ENCODE measurements at regions not wholly inside any gene's neighbourhood (a gene's known extent, or its start where the extent isn't known, plus 50 kb on each side); places are given as distances from the start of the nearest gene placed in this dataset.

- Histone ChIP-seq H4K20me1 (replicated peaks in 1 of 2; ENCODE audit: control insufficient read depth in 1 of 2, insufficient read depth in 2 of 2, low read length in 2 of 2) (no peaks in the 10 kb centered on the region), H3K36me3 (ENCODE audit: control insufficient read depth in 2 of 4, insufficient read depth in 4 of 4, low read length in 3 of 4) (no peaks in the 10 kb centered on the region), H2BK5ac (ENCODE audit: low read depth, low read length) (no peak overlapping the region), H3K79me1 (ENCODE audit: low read depth, low read length) (no peaks in the 10 kb centered on the region), H2AK5ac (ENCODE audit: low read depth, low read length) (no peak overlapping the region), H3K4me2 (ENCODE audit: insufficient read depth in 1 of 2, low read depth in 2 of 2, low read length in 2 of 2) (no peak overlapping the region), H2BK20ac (ENCODE audit: low read length) (no peak overlapping the region), H3K9me3 (ENCODE audit: insufficient read depth in 2 of 2, low read depth in 1 of 2, low read length in 1 of 2) (no peaks in the 10 kb centered on the region), H3K23ac (ENCODE audit: insufficient read length) (no peak overlapping the region), H3K27me3 (replicated peaks in 1 of 4; ENCODE audit: control insufficient read depth in 3 of 4, extremely low read depth in 1 of 4, insufficient read depth in 3 of 4, low read length in 3 of 4) (no peaks in the 10 kb centered on the region), H3K27ac (ENCODE audit: low read depth, low read length) (no peak overlapping the region), H4K5ac (ENCODE audit: insufficient read length, low read depth, low read length) (no peak overlapping the region), H2BK12ac (ENCODE audit: low read depth, low read length) (no peak overlapping the region), H3K9ac (replicated peaks in 1 of 4; ENCODE audit: extremely low read depth in 1 of 4, low read depth in 3 of 4, low read length in 3 of 4) (no peak overlapping the region), H3K18ac (ENCODE audit: extremely low read depth, low read length) (no peak overlapping the region), H3K23me2 (ENCODE audit: low read depth, low read length) (no peaks in the 10 kb centered on the region), H2BK120ac (replicated peaks; ENCODE audit: low read depth, low read length) (no peak overlapping the region), H4K91ac (replicated peaks; ENCODE audit: insufficient read length, low read length) (no peak overlapping the region), H3K56ac (replicated peaks; ENCODE audit: insufficient read length, low read depth, low read length) (no peak overlapping the region), H4K8ac (ENCODE audit: extremely low read depth, insufficient read depth, low read length) (no peak overlapping the region), H3K4me3 (ENCODE audit: extremely low read depth in 1 of 4, insufficient read depth in 2 of 4, low read depth in 3 of 4, low read length in 4 of 4) (no peak overlapping the region), H3K4ac (replicated peaks; ENCODE audit: insufficient read length, low read depth, low read length) (no peak overlapping the region), H3K79me2 (ENCODE audit: control insufficient read depth in 1 of 2, insufficient read depth in 2 of 2, low read length in 2 of 2) (no peaks in the 10 kb centered on the region), H3K4me1 (replicated peaks in 1 of 4; ENCODE audit: control insufficient read depth in 3 of 4, insufficient read depth in 4 of 4, low read length in 3 of 4) (no peaks in the 10 kb centered on the region), H2BK15ac (ENCODE audit: low read length) (no peak overlapping the region), H3K14ac (ENCODE audit: insufficient read length) (no peak overlapping the region), H2AFZ (ENCODE audit: low read length) (peak overlapping the region; percentile 76; the same call in 1 of the 2 replicates)
- 84% methylated on average over 4 of the region's 5 CpGs; no CpG with 5 or more reads in 1 of the 2 experiments for WGBS, 2 experiments (ENCODE audit: extremely low coverage in 1 of 2, insufficient coverage in 1 of 2, insufficient read length in 1 of 2, insufficient replicate concordance in 2 of 2, low coverage in 1 of 2, low lambda C conversion rate in 2 of 2, missing lambda C conversion rate in 1 of 2)
- POLR2A ChIA-PET (ENCODE audit: partially characterized antibody): no interaction called here
- CTCF ChIA-PET (ENCODE audit: partially characterized antibody): interaction anchor here (1.2 to 2.2 kb wide), 3 partner anchors 8 to 121 kb away, joined by 4 to 13 read pairs (median 4); no protein-coding TSS in a partner anchor
- no peak for DNase-seq (ENCODE audit: low read depth in 1 of 2, low spot score in 2 of 2)
- no peak for FAIRE-seq
- TF ChIP-seq TCF12 (IDR thresholded peaks at IDR 0.05; ENCODE audit: low read depth, low read length) (no peak), EP300 (IDR thresholded peaks at IDR 0.05; ENCODE audit: borderline replicate concordance in 1 of 2, low read depth in 2 of 2, low read length in 2 of 2) (no peak), E2F6 (IDR thresholded peaks at IDR 0.05) (no peak), POU5F1 (IDR thresholded peaks at IDR 0.05; ENCODE audit: low read depth, low read length) (no peak), SUZ12 (IDR thresholded peaks at IDR 0.05; ENCODE audit: low read length) (no peak), MAX (IDR thresholded peaks at IDR 0.05) (no peak), RXRA (IDR thresholded peaks at IDR 0.05; ENCODE audit: insufficient read depth, low read depth, low read length) (no peak), SIX5 (IDR thresholded peaks at IDR 0.05; ENCODE audit: low read depth, low read length) (no peak), EZH2 (IDR thresholded peaks at IDR 0.05; ENCODE audit: low read depth, low read length, severe bottlenecking) (no peak), RAD21 (IDR thresholded peaks at IDR 0.05 in 1 of 2, conservative IDR thresholded peaks at IDR 0.05 in 1 of 2; ENCODE audit: low read depth in 2 of 2, low read length in 2 of 2) (no peak), SRF (IDR thresholded peaks at IDR 0.05; ENCODE audit: low read depth, low read length) (no peak), RFX5 (IDR thresholded peaks at IDR 0.05; ENCODE audit: borderline replicate concordance, low read depth, low read length) (no peak), GTF2F1 (IDR thresholded peaks at IDR 0.05; ENCODE audit: borderline replicate concordance, low read depth, low read length) (no peak), JUN (IDR thresholded peaks at IDR 0.05; ENCODE audit: low read depth, low read length) (no peak)
These were observed 428.0 kb downstream of the DHX35 start for GRCh38 chr20:39390186-39390585.
